Panc1 (cell line): ENCODE measurements at regions not wholly inside any gene's neighbourhood (a gene's known extent, or its start where the extent isn't known, plus 50 kb on each side); places are given as distances from the start of the nearest gene placed in this dataset.

Source experiments
- TCF7L2 ChIP-seq: IDR thresholded peaks from 2 replicates; pipeline ENCODE4 v1.6.1; 2011; ENCODE audit warnings: mild to moderate bottlenecking, low read depth, low read length, inconsistent platforms
- TF ChIP-seq, protein P1 (sequence below): fragments of 450-650 bp; IDR thresholded peaks from 2 replicates; pipeline ENCODE4 v1.5.1; 2017; ENCODE audit warnings: mild to moderate bottlenecking

DNA sequence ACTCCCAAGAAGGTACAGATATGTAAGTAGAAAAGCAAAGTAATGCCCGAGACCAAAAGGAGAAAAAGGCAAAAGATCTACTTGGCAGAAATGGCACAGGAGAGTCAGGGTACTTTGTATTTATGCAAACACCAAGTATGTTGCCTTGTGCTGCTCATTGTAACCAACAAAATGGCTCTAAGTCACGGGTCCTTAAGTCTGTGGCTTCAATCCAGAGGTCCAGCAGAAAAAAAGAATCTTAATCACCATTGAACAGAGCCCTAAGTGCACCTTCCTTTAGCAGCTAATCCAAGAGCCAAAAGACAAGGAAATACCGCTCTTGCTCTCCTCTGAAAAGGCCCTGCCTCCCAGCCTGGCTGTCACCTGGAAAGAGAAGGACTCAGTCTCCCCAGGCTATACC, 324.9 kb upstream of the PPARGC1A start:
- TF ChIP-seq TCF7L2: no peak
- TF ChIP-seq, protein P1, sequence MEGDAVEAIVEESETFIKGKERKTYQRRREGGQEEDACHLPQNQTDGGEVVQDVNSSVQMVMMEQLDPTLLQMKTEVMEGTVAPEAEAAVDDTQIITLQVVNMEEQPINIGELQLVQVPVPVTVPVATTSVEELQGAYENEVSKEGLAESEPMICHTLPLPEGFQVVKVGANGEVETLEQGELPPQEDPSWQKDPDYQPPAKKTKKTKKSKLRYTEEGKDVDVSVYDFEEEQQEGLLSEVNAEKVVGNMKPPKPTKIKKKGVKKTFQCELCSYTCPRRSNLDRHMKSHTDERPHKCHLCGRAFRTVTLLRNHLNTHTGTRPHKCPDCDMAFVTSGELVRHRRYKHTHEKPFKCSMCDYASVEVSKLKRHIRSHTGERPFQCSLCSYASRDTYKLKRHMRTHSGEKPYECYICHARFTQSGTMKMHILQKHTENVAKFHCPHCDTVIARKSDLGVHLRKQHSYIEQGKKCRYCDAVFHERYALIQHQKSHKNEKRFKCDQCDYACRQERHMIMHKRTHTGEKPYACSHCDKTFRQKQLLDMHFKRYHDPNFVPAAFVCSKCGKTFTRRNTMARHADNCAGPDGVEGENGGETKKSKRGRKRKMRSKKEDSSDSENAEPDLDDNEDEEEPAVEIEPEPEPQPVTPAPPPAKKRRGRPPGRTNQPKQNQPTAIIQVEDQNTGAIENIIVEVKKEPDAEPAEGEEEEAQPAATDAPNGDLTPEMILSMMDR: no peak
